BE2C (cell line): ENCODE measurements at regions not wholly inside any gene's neighbourhood (a gene's known extent, or its start where the extent isn't known, plus 50 kb on each side); places are given as distances from the start of the nearest gene placed in this dataset.

Source experiments
- DNase-seq: peaks from one replicate; pipeline ENCODE4 v3.0.0-alpha.2; 2020
- H3K27me3 ChIP-seq: fragments of 250-450 bp; sonication (Bioruptor Pico); 2 replicates; pipeline ENCODE4 v1.5.1; 2020; ENCODE audit warnings: mild to moderate bottlenecking
- H3K36me3 ChIP-seq: fragments of 250-450 bp; sonication (Bioruptor Pico); 2 replicates; pipeline ENCODE4 v1.5.1; 2020; ENCODE audit warnings: mild to moderate bottlenecking
- H3K4me1 ChIP-seq: fragments of 250-450 bp; sonication (Bioruptor Pico); 2 replicates; pipeline ENCODE4 v1.5.1; 2020
- H3K4me3 ChIP-seq: 2 replicates; pipeline ENCODE4 v1.5.1; 2011; ENCODE audit warnings: low read depth, low read length
- H3K9me3 ChIP-seq: fragments of 250-450 bp; sonication (Bioruptor Pico); 2 replicates; pipeline ENCODE4 v1.5.1; 2020
- CTCF ChIP-seq: IDR thresholded peaks from 2 replicates; pipeline ENCODE4 v1.5.1; 2012; ENCODE audit warnings: mild to moderate bottlenecking, low read depth, low read length

GRCh38 chr5:61783481-61783880, 451.4 kb downstream of the ZSWIM6 start:
- H3K27me3 ChIP-seq, result no peaks in the 10 kb centered on the region
- H3K4me3 ChIP-seq, result no peak overlapping the region
- H3K36me3 ChIP-seq, result no peaks in the 10 kb centered on the region
- no peaks in the 10 kb centered on the region for H3K4me1 ChIP-seq
- no peaks in the 10 kb centered on the region for H3K9me3 ChIP-seq
- no peak for TF ChIP-seq CTCF
- DNase-seq, result no peak

DNA sequence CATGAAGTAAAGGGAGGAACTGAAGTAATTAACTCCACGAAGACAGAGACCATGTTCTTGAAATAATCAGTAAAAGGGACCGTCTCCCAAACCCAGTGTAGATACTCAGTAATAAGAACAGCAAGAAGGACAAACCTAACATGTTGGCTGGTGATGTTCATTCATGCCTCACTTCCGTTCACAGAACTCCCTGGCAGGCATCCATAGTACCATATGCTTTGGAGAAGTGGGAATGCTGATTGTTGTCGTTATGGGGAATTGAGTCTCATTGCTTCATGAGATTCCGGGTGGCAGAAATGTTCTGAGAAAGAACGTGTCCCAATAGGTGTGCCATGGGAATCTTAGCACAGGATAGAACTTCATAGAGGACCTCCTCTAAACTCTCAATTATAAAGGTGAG, 452.3 kb downstream of the ZSWIM6 start:
- Histone ChIP-seq H3K27me3 (no peaks in the 10 kb centered on the region), H3K9me3 (no peaks in the 10 kb centered on the region), H3K4me3 (no peak overlapping the region), H3K4me1 (no peaks in the 10 kb centered on the region), H3K36me3 (no peaks in the 10 kb centered on the region)
- DNase-seq, result no peak
- no peak for TF ChIP-seq CTCF

- TF ChIP-seq CTCF, result no peak
- Histone ChIP-seq H3K4me1 (no peaks in the 10 kb centered on the region), H3K4me3 (no peak overlapping the region), H3K27me3 (no peaks in the 10 kb centered on the region), H3K9me3 (no peaks in the 10 kb centered on the region), H3K36me3 (no peaks in the 10 kb centered on the region)
- no peak for DNase-seq
Observed at GRCh38 chr5:61788548-61788947, 456.5 kb downstream of the ZSWIM6 start.

- Histone ChIP-seq H3K9me3 (no peaks in the 10 kb centered on the region), H3K27me3 (no peaks in the 10 kb centered on the region), H3K4me1 (no peaks in the 10 kb centered on the region), H3K4me3 (no peak overlapping the region), H3K36me3 (no peaks in the 10 kb centered on the region)
- DNase-seq, result no peak
- TF ChIP-seq CTCF, result no peak
Observed at GRCh38 chr5:61790007-61790406, 457.9 kb downstream of the ZSWIM6 start.

GRCh38 chr5:61790678-61791077, 458.6 kb downstream of the ZSWIM6 start:
- Histone ChIP-seq H3K27me3 (no peaks in the 10 kb centered on the region), H3K4me3 (no peak overlapping the region), H3K4me1 (no peaks in the 10 kb centered on the region), H3K36me3 (no peaks in the 10 kb centered on the region), H3K9me3 (no peaks in the 10 kb centered on the region)
- no peak for TF ChIP-seq CTCF
- no peak for DNase-seq

- Histone ChIP-seq H3K27me3 (no peaks in the 10 kb centered on the region), H3K36me3 (no peaks in the 10 kb centered on the region), H3K4me1 (no peaks in the 10 kb centered on the region), H3K4me3 (no peak overlapping the region), H3K9me3 (no peaks in the 10 kb centered on the region)
- no peak for DNase-seq
- no peak for TF ChIP-seq CTCF
Observed at GRCh38 chr5:61796773-61797172, 464.7 kb downstream of the ZSWIM6 start.
